ENCODE measurements at regions not wholly inside any gene's neighbourhood (a gene's known extent, or its start where the extent isn't known, plus 50 kb on each side); places are given as distances from the start of the nearest gene placed in this dataset.
A peak's percentile ranks its signal among the peaks of the same experiment; 100 is the strongest.

DNA sequence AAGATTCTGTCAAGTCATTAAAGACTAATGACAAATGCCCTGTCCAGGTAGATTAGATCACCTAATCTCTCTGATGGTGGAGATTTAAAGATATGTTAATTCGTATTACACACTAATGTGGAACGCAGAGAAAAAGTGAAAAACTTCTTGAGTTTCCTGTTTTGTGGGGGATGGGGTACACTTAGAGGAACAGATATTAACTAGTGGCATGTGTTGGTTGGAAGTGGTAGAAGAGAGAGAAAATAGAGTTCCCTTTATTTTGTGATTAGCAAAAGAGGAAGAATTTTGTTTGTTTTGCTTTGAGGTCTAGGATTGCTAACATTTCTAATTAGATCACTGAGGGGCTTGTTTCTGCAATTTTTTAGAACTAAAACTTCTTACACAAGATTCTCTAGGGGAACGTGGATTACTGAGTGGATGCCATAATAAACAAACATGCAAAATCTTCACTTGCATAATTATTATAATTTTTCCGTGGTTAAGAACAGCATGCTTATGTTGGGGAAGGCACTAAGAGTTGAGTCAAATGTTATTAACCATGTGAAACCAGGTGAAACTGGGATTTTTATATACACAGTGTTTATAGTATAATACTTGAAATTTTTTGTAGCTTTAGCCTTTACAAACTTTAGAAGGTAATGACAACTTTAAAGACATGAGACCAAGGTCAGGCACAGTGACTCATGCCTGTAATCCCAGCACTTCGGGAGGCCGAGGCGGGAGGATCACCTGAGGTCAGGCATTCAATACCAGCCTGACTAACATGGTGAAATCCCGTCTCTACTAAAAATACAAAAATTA lies 97.4 kb upstream of the STK17B start:
- Histone ChIP-seq H3K4me2 (ENCODE audit: low read length) (peak overlapping the region; percentile 61), H4K20me1 (ENCODE audit: insufficient read depth) (no peaks in the 10 kb centered on the region), H3K9me3 (ENCODE audit: control insufficient read depth in 1 of 2, insufficient read depth in 1 of 2, low read depth in 1 of 2, low read length in 2 of 2) (no peaks in the 10 kb centered on the region), H3K27ac (ENCODE audit: low read depth, low read length) (no peak overlapping the region), H3K4me3 (replicated peaks in 1 of 2; ENCODE audit: low read depth in 1 of 2, low read length in 2 of 2) (0 out of 4 replicates have a peak overlapping the region, but pooled peaks of 1 of the 2 experiments have one; percentile 0), H3K9ac (ENCODE audit: low read length) (peak overlapping the region; percentile 21; the same call in 1 of the 2 replicates), H3K9me2 (ENCODE audit: insufficient read depth) (no peaks in the 10 kb centered on the region), H3K4me1 (ENCODE audit: control insufficient read depth in 1 of 2, insufficient read depth in 2 of 2, low read length in 2 of 2) (peaks cover 16 to 23% of the 10 kb centered on the region in 2 experiments), H3K27me3 (ENCODE audit: insufficient read depth, low read length) (no peaks in the 10 kb centered on the region), H2AFZ (ENCODE audit: low read depth, low read length, poor library complexity, severe bottlenecking) (peak overlapping the region; percentile 19), H3K79me2 (ENCODE audit: insufficient read depth, low read length) (no peaks in the 10 kb centered on the region), H3K36me3 (ENCODE audit: control insufficient read depth in 1 of 2, insufficient read depth in 2 of 2, low read length in 2 of 2) (no peaks in the 10 kb centered on the region)
- BruUV-seq (replicated peaks) = no TSS peak
- intact Hi-C loops (cut with micrococcal nuclease) = no loop called here
- CTCF ChIA-PET = no interaction called here
- ATAC-seq = peak; percentile 77
- POLR2A ChIA-PET = no interaction called here
- RAD21 ChIA-PET (ENCODE audit: low non-redundant PET in 1 of 2, low total read pairs in 2 of 2, uncharacterized antibody in 2 of 2, unreplicated experiment in 2 of 2) = no interaction called here
- DNase-seq (ENCODE audit: low read depth, low spot score) = no peak
- no peak for TF ChIP-seq YY1 (IDR thresholded peaks at IDR 0.05; ENCODE audit: extremely low read depth, insufficient replicate concordance, low read depth, low read length)
- no peak for TF ChIP-seq EZH2 (IDR thresholded peaks at IDR 0.05)
- TF ChIP-seq SRF (IDR thresholded peaks at IDR 0.05; ENCODE audit: low read depth) = no peak
- TF ChIP-seq SIN3A (IDR thresholded peaks at IDR 0.05; ENCODE audit: low read depth) = no peak
- TF ChIP-seq POLR2AphosphoS5 (IDR thresholded peaks at IDR 0.05; ENCODE audit: low read depth, low read length) = no peak
- TF ChIP-seq, protein P1, sequence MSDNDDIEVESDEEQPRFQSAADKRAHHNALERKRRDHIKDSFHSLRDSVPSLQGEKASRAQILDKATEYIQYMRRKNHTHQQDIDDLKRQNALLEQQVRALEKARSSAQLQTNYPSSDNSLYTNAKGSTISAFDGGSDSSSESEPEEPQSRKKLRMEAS (IDR thresholded peaks at IDR 0.05) = peak; percentile 56
- peak; percentile 41; the same call in 1 of the 2 replicates for TF ChIP-seq FOSL1 (IDR thresholded peaks at IDR 0.05; ENCODE audit: low read depth)
- no peak for TF ChIP-seq EZH2phosphoT487 (IDR thresholded peaks at IDR 0.05; ENCODE audit: borderline replicate concordance)
- TF ChIP-seq, protein P2, sequence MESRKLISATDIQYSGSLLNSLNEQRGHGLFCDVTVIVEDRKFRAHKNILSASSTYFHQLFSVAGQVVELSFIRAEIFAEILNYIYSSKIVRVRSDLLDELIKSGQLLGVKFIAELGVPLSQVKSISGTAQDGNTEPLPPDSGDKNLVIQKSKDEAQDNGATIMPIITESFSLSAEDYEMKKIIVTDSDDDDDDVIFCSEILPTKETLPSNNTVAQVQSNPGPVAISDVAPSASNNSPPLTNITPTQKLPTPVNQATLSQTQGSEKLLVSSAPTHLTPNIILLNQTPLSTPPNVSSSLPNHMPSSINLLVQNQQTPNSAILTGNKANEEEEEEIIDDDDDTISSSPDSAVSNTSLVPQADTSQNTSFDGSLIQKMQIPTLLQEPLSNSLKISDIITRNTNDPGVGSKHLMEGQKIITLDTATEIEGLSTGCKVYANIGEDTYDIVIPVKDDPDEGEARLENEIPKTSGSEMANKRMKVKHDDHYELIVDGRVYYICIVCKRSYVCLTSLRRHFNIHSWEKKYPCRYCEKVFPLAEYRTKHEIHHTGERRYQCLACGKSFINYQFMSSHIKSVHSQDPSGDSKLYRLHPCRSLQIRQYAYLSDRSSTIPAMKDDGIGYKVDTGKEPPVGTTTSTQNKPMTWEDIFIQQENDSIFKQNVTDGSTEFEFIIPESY (IDR thresholded peaks at IDR 0.05; ENCODE audit: extremely low read depth, insufficient replicate concordance, low read length) = no peak
- TF ChIP-seq EGR1 (IDR thresholded peaks at IDR 0.05; ENCODE audit: low read depth) = no peak
- no peak for TF ChIP-seq ELF1 (IDR thresholded peaks at IDR 0.05; ENCODE audit: borderline replicate concordance, low read depth)
- TF ChIP-seq TCF7L2 (IDR thresholded peaks at IDR 0.05; ENCODE audit: borderline replicate concordance, extremely low read depth, insufficient read depth, insufficient read length) = no peak
- peak; percentile 46; the same call in 1 of the 2 replicates for TF ChIP-seq JUND (IDR thresholded peaks at IDR 0.05)
- TF ChIP-seq, protein P3, sequence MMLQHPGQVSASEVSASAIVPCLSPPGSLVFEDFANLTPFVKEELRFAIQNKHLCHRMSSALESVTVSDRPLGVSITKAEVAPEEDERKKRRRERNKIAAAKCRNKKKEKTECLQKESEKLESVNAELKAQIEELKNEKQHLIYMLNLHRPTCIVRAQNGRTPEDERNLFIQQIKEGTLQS (IDR thresholded peaks at IDR 0.05) = no peak
- TF ChIP-seq RAD21 (IDR thresholded peaks at IDR 0.05; ENCODE audit: low read depth) = no peak; the same call in 1 of the 2 replicates
- TF ChIP-seq ZNF274 (IDR thresholded peaks at IDR 0.05; ENCODE audit: low read depth, low read length) = no peak
- no peak for TF ChIP-seq CBX3 (IDR thresholded peaks at IDR 0.05; ENCODE audit: low read depth)
- TF ChIP-seq SP1 (IDR thresholded peaks at IDR 0.05; ENCODE audit: low read depth) = peak; percentile 31; the same call in 1 of the 2 replicates
- 0 out of 2 replicates have a peak, but pooled peaks have one; percentile 21 for TF ChIP-seq CEBPB (IDR thresholded peaks at IDR 0.05; ENCODE audit: low read depth)

All from HCT116 (cell line).